ENCODE measurements at regions not wholly inside any gene's neighbourhood (a gene's known extent, or its start where the extent isn't known, plus 50 kb on each side); places are given as distances from the start of the nearest gene placed in this dataset.
A peak's percentile ranks its signal among the peaks of the same experiment; 100 is the strongest.
"Not testable (repeated sequence)": the region's sequence is repeated elsewhere in the genome, so short reads cannot be mapped to it uniquely, and the experiment has no call there.

DNA sequence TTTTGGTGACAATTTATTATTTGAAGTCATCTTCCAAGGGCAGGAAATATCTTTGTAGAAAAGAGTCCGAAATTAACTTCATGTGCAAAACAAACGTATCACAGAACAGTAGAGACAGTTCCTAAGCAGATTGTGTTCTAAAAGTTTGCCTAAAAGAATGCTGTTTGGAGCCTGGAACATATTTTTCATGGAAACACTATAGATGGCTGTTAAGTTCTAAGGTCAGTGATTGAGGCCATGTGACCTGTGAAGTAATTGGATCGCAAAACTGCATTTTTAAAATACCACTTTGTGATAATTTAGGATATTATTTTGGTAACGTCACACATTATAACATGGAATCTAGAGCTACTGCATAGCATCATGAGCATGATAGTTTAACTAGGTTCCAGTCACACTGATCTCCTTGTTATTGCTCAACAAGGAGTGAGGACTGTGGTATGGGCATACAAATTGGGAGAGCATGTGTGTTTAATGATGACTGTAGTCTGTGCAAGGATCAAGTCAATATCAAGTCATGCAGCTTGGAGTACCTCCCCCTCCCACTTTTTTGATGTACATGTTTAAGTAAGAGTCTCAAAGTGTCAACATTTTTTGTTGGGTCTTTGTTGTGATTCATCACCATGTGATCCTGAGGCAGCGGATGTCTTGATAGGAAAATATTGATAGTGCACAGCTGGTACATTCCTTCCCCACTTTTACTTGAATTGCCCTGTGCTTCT lies 609.3 kb upstream of the CITED2 start:
- no peaks in the 10 kb centered on the region for H3K9me3 ChIP-seq
- H3K4me1 ChIP-seq, result peaks cover 0 to 30% of the 10 kb centered on the region in 2 donors
- peak overlapping the region; percentile 8 to 71 for H3K27ac ChIP-seq
- H3K4me3 ChIP-seq, result no peak overlapping the region
- no peaks in the 10 kb centered on the region for H3K36me3 ChIP-seq
- H3K27me3 ChIP-seq, result no peaks in the 10 kb centered on the region
- TF ChIP-seq CTCF (IDR thresholded peaks at IDR 0.05), result no peak
- no peak for DNase-seq (ENCODE audit: low spot score)

DNA sequence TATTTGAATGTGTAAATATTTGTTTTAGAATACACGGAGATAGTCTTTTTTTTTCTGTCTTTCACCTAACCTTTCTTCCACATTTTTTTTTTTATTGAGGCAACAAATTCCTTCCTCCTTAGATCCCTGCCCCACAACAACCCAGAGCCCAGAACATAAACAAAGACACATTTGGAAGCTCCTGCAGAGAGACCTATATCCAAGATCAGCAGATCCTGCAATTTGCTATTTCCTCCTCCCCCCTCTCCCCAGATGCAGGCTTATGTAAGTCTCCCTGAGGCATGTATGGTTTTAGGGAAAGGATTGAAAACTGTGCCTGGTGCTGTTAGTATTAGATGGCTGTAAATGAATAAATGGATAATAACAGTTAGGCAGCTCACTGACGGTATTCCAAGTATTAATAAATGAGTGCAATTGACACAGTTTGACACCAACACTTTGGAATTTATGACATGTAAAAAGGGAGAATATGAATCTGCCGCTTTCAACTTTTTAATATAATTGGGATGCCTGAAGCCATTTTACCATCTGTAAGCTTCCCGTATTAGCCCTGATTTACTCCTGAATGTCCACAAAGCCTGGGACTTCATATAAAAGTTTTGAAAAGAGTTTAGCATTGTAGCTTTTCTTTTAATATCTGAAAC lies 608.3 kb upstream of the CITED2 start:
- no peaks in the 10 kb centered on the region for H3K9me3 ChIP-seq
- peak overlapping the region; percentile 8 to 71 for H3K27ac ChIP-seq
- no peaks in the 10 kb centered on the region for H3K27me3 ChIP-seq
- no peak for TF ChIP-seq CTCF (IDR thresholded peaks at IDR 0.05)
- H3K36me3 ChIP-seq, result no peaks in the 10 kb centered on the region
- H3K4me1 ChIP-seq, result peaks cover 0 to 30% of the 10 kb centered on the region in 2 donors
- H3K4me3 ChIP-seq, result no peak overlapping the region
- DNase-seq (ENCODE audit: low spot score), result no peak

DNA sequence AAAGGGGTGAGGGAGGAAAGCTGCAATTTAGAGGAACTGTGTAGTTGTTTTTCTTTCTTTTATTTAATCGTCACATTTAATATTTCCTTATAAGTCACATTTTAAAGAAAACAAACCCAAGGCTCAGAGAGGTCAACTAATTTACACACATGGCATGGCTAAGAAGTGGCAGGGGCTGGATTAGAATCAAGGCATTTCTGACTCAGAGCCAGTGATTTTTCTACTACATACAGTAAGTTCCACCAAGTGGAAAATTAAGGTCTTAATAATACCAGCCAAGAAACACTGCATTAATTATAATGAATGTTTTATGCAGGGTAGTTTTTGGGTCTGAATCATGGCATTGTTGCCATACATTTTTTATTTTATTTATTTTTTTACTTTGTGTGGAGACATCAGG lies 607.7 kb upstream of the CITED2 start:
- H3K27ac ChIP-seq, result peak overlapping the region; percentile 9 to 71
- no peaks in the 10 kb centered on the region for H3K27me3 ChIP-seq
- no peak overlapping the region for H3K4me3 ChIP-seq
- DNase-seq (ENCODE audit: low spot score), result no peak
- no peaks in the 10 kb centered on the region for H3K36me3 ChIP-seq
- H3K4me1 ChIP-seq, result peaks cover 0 to 30% of the 10 kb centered on the region in 2 donors
- TF ChIP-seq CTCF (IDR thresholded peaks at IDR 0.05), result no peak
- H3K9me3 ChIP-seq, result no peaks in the 10 kb centered on the region

GRCh38 chr6:139981768-139982181 lies 607.3 kb upstream of the CITED2 start:
- no peak for TF ChIP-seq CTCF (IDR thresholded peaks at IDR 0.05)
- H3K36me3 ChIP-seq, result no peaks in the 10 kb centered on the region
- H3K27ac ChIP-seq, result peak overlapping the region; percentile 9 to 71
- no peaks in the 10 kb centered on the region for H3K27me3 ChIP-seq
- no peak overlapping the region for H3K4me3 ChIP-seq
- no peaks in the 10 kb centered on the region for H3K9me3 ChIP-seq
- no peak for DNase-seq (ENCODE audit: low spot score)
- H3K4me1 ChIP-seq, result peaks cover 0 to 30% of the 10 kb centered on the region in 2 donors

GRCh38 chr6:139981066-139981624 lies 606.7 kb upstream of the CITED2 start:
- no peaks in the 10 kb centered on the region for H3K36me3 ChIP-seq
- DNase-seq (ENCODE audit: low spot score), result no peak
- no peak overlapping the region for H3K4me3 ChIP-seq
- H3K4me1 ChIP-seq, result peaks cover 0 to 30% of the 10 kb centered on the region in 2 donors
- H3K27ac ChIP-seq, result peak overlapping the region; percentile 24 to 71
- no peaks in the 10 kb centered on the region for H3K27me3 ChIP-seq
- TF ChIP-seq CTCF (IDR thresholded peaks at IDR 0.05), result no peak
- H3K9me3 ChIP-seq, result no peaks in the 10 kb centered on the region

DNA sequence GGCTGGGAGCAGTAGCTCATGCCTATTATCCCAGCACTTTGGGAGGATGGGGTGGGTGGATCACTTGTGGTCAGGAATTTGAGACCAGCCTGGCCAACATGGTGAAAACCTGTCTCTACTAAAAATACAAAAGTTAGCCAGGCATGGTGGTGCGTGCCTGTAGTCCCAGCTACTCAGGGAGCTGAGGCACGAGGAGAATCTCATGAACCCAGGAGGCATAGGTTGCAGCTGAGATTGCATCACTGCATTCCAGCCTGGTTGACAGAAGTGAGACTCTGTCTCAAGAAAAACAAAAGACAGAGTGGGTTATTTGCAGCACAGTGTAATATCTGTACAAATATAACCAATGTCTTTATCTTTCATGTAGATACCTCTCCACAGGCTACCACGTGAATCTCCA lies 606.2 kb upstream of the CITED2 start:
- H3K27ac ChIP-seq, result peak overlapping the region; percentile 24 to 71
- H3K4me1 ChIP-seq, result peaks cover 0 to 32% of the 10 kb centered on the region in 2 donors
- H3K9me3 ChIP-seq; H3K27me3 ChIP-seq; H3K4me3 ChIP-seq; DNase-seq (ENCODE audit: low spot score); H3K36me3 ChIP-seq: not testable (repeated sequence)

Data from right atrium auricular region (tissue), 2 donors.